Activated CD8-positive, alpha-beta T cell treated with anti-CD3 and anti-CD28 coated beads for 36 hours (primary cell): ENCODE measurements at regions not wholly inside any gene's neighbourhood (a gene's known extent, or its start where the extent isn't known, plus 50 kb on each side); places are given as distances from the start of the nearest gene placed in this dataset.

Source experiments
- ATAC-seq: fragments of 200-7000 bp; cut with Tn5 transposase; one replicate; pipeline ENCODE4 v1.10.0; 2021; ENCODE audit warnings: mild to moderate bottlenecking, moderate library complexity
- CTCF ChIA-PET: fragments of 350-600 bp; sonication (Branson Sonifier 250); formaldehyde crosslinking; loops from one replicate; lab custom pipeline; 2021; ENCODE audit warnings: antibody characterized with exemption; lab: Charles Lee
- POLR2A ChIA-PET: fragments of 350-600 bp; sonication (Branson Sonifier 250); formaldehyde crosslinking; loops from one replicate; lab custom pipeline; 2021; ENCODE audit warnings: antibody characterized with exemption; lab: Charles Lee
- DNase-seq: peaks from one replicate; pipeline ENCODE4 v3.0.0-alpha.2; 2020
- H3K27ac Mint-ChIP-seq: one replicate; pipeline ENCODE4 v1.8.0; 2021; ENCODE audit warnings: mild to moderate bottlenecking, mixed read lengths
- H3K27me3 Mint-ChIP-seq: one replicate; pipeline ENCODE4 v1.8.0; 2021; ENCODE audit warnings: mixed read lengths
- H3K36me3 Mint-ChIP-seq: one replicate; pipeline ENCODE4 v1.8.0; 2021; ENCODE audit warnings: low read depth, mixed read lengths
- H3K4me1 Mint-ChIP-seq: one replicate; pipeline ENCODE4 v1.8.0; 2021; ENCODE audit warnings: low read depth, mixed read lengths
- H3K4me3 Mint-ChIP-seq: one replicate; pipeline ENCODE4 v1.8.0; 2021; ENCODE audit warnings: mild to moderate bottlenecking, moderate library complexity, mixed read lengths
- H3K9me3 Mint-ChIP-seq: one replicate; pipeline ENCODE4 v1.8.0; 2021; ENCODE audit warnings: mixed read lengths
- CTCF ChIP-seq: fragments of 200-600 bp; IDR thresholded peaks from one replicate; pipeline ENCODE4 v1.8.0; 2022; ENCODE audit warnings: antibody characterized with exemption, mild to moderate bottlenecking
- intact Hi-C: fragments of 100-400 bp; cut with micrococcal nuclease; formaldehyde crosslinking; loops from one replicate; pipeline ENCODE4 v1.10.0; 2022

- ATAC-seq (no peak), DNase-seq (no peak)
- no peak for TF ChIP-seq CTCF
- Mint-ChIP-seq H3K27me3 (no peaks in the 10 kb centered on the region), H3K27ac (no peak overlapping the region), H3K36me3 (no peaks in the 10 kb centered on the region), H3K4me3 (no peak overlapping the region), H3K4me1 (no peaks in the 10 kb centered on the region), H3K9me3 (peaks cover 2% of the 10 kb centered on the region)
- ChIA-PET CTCF (no interaction called here), POLR2A (no interaction called here)
- intact Hi-C loops, result no loop called here
These were observed 762.2 kb upstream of the GCFC2 start for GRCh38 chr2:76472946-76473345.

GRCh38 chr2:76469066-76469465, 758.4 kb upstream of the GCFC2 start:
- no peaks in the 10 kb centered on the region for H3K4me1 Mint-ChIP-seq
- no peaks in the 10 kb centered on the region for H3K27me3 Mint-ChIP-seq
- no peak for DNase-seq
- TF ChIP-seq CTCF, result no peak
- no peaks in the 10 kb centered on the region for H3K36me3 Mint-ChIP-seq
- CTCF ChIA-PET, result no interaction called here
- no peak overlapping the region for H3K4me3 Mint-ChIP-seq
- intact Hi-C loops, result no loop called here
- no peak overlapping the region for H3K27ac Mint-ChIP-seq
- ATAC-seq, result no peak
- peaks cover 4% of the 10 kb centered on the region for H3K9me3 Mint-ChIP-seq
- POLR2A ChIA-PET, result interaction anchor here (0.7 kb wide), 1 partner anchor 83 kb away, joined by 3 read pairs; no protein-coding TSS in a partner anchor

GRCh38 chr2:76467326-76467725, 756.6 kb upstream of the GCFC2 start:
- H3K9me3 Mint-ChIP-seq, result peaks cover 4% of the 10 kb centered on the region
- DNase-seq (no peak), ATAC-seq (no peak)
- ChIA-PET CTCF (no interaction called here), POLR2A (no interaction called here)
- H3K36me3 Mint-ChIP-seq, result no peaks in the 10 kb centered on the region
- intact Hi-C loops, result no loop called here
- no peak overlapping the region for H3K4me3 Mint-ChIP-seq
- H3K4me1 Mint-ChIP-seq, result no peaks in the 10 kb centered on the region
- H3K27ac Mint-ChIP-seq, result no peak overlapping the region
- TF ChIP-seq CTCF, result no peak
- H3K27me3 Mint-ChIP-seq, result no peaks in the 10 kb centered on the region

- intact Hi-C loops, result no loop called here
- Mint-ChIP-seq H3K4me3 (no peak overlapping the region), H3K4me1 (no peaks in the 10 kb centered on the region), H3K27me3 (no peaks in the 10 kb centered on the region), H3K9me3 (peaks cover 4% of the 10 kb centered on the region), H3K27ac (no peak overlapping the region), H3K36me3 (no peaks in the 10 kb centered on the region)
- POLR2A ChIA-PET, result no interaction called here
- ATAC-seq (no peak), DNase-seq (no peak)
- CTCF ChIA-PET, result no interaction called here
- TF ChIP-seq CTCF, result no peak
These were observed 753.6 kb upstream of the GCFC2 start for GRCh38 chr2:76464310-76464709.

GRCh38 chr2:76461431-76461830, 750.7 kb upstream of the GCFC2 start:
- H3K4me1 Mint-ChIP-seq, result no peaks in the 10 kb centered on the region
- H3K36me3 Mint-ChIP-seq, result no peaks in the 10 kb centered on the region
- ChIA-PET CTCF (no interaction called here), POLR2A (no interaction called here)
- peaks cover 2% of the 10 kb centered on the region for H3K9me3 Mint-ChIP-seq
- DNase-seq (no peak), ATAC-seq (no peak)
- no peaks in the 10 kb centered on the region for H3K27me3 Mint-ChIP-seq
- intact Hi-C loops, result no loop called here
- no peak overlapping the region for H3K4me3 Mint-ChIP-seq
- TF ChIP-seq CTCF, result no peak
- no peak overlapping the region for H3K27ac Mint-ChIP-seq
